ENCODE measurements at regions not wholly inside any gene's neighbourhood (a gene's known extent, or its start where the extent isn't known, plus 50 kb on each side); places are given as distances from the start of the nearest gene placed in this dataset.
"Not testable (repeated sequence)": the region's sequence is repeated elsewhere in the genome, so short reads cannot be mapped to it uniquely, and the experiment has no call there.

- DNase-seq (ENCODE audit: low spot score) = no peak
These were observed 519.8 kb downstream of the XPNPEP1 start for GRCh38 chr10:109403551-109403950.

GRCh38 chr10:109393425-109393824, 529.9 kb downstream of the XPNPEP1 start:
- no peak for DNase-seq (ENCODE audit: low spot score)

GRCh38 chr10:109386921-109387320, 536.4 kb downstream of the XPNPEP1 start:
- DNase-seq (ENCODE audit: low spot score) = no peak

GRCh38 chr10:109386101-109386500, 537.2 kb downstream of the XPNPEP1 start:
- no peak for DNase-seq (ENCODE audit: low spot score)

- no peak for DNase-seq (ENCODE audit: low spot score)
These were observed 544.1 kb downstream of the XPNPEP1 start for GRCh38 chr10:109379186-109379585.

GRCh38 chr10:109374215-109374614, 549.1 kb downstream of the XPNPEP1 start:
- peak; percentile 52 for DNase-seq (ENCODE audit: low spot score)

- no peak for DNase-seq (ENCODE audit: low spot score)
These were observed 564.0 kb downstream of the XPNPEP1 start for GRCh38 chr10:109359316-109359715.

- no peak for DNase-seq (ENCODE audit: low spot score)
These were observed 565.0 kb downstream of the XPNPEP1 start for GRCh38 chr10:109358325-109358724.

GRCh38 chr10:109348324-109348723, 575.0 kb downstream of the XPNPEP1 start:
- no peak for DNase-seq (ENCODE audit: low spot score)

GRCh38 chr10:109343293-109343692, 580.0 kb downstream of the XPNPEP1 start:
- no peak for DNase-seq (ENCODE audit: low spot score)

- no peak for DNase-seq (ENCODE audit: low spot score)
These were observed 581.3 kb downstream of the XPNPEP1 start for GRCh38 chr10:109341986-109342385.

- DNase-seq (ENCODE audit: low spot score) = no peak
These were observed 595.3 kb downstream of the XPNPEP1 start for GRCh38 chr10:109328001-109328400.

GRCh38 chr10:109327266-109327665, 596.0 kb downstream of the XPNPEP1 start:
- no peak for DNase-seq (ENCODE audit: low spot score)

GRCh38 chr10:109324721-109325120, 598.6 kb downstream of the XPNPEP1 start:
- DNase-seq (ENCODE audit: low spot score) = no peak

GRCh38 chr10:109317746-109318366, 605.5 kb downstream of the XPNPEP1 start:
- DNase-seq (ENCODE audit: low spot score) = no peak

GRCh38 chr10:109314016-109314415, 609.3 kb downstream of the XPNPEP1 start:
- DNase-seq (ENCODE audit: low spot score) = not testable (repeated sequence)

GRCh38 chr10:109312555-109312954, 610.8 kb downstream of the XPNPEP1 start:
- DNase-seq (ENCODE audit: low spot score) = not testable (repeated sequence)

GRCh38 chr10:109308971-109309370, 614.3 kb downstream of the XPNPEP1 start:
- DNase-seq (ENCODE audit: low spot score) = no peak

- DNase-seq (ENCODE audit: low spot score) = not testable (repeated sequence)
These were observed 616.2 kb downstream of the XPNPEP1 start for GRCh38 chr10:109307102-109307501.

GRCh38 chr10:109306698-109307097, 616.6 kb downstream of the XPNPEP1 start:
- no peak for DNase-seq (ENCODE audit: low spot score)

GRCh38 chr10:109287858-109288257, 635.5 kb downstream of the XPNPEP1 start:
- DNase-seq (ENCODE audit: low spot score) = no peak

GRCh38 chr10:109282510-109282909, 640.8 kb downstream of the XPNPEP1 start:
- DNase-seq (ENCODE audit: low spot score) = peak; percentile 45

GRCh38 chr10:109281347-109281746, 642.0 kb downstream of the XPNPEP1 start:
- DNase-seq (ENCODE audit: low spot score) = no peak

- no peak for DNase-seq (ENCODE audit: low spot score)
These were observed 642.5 kb downstream of the XPNPEP1 start for GRCh38 chr10:109280837-109281236.

Data from AG08396 (cell line).